ENCODE measurements at regions not wholly inside any gene's neighbourhood (a gene's known extent, or its start where the extent isn't known, plus 50 kb on each side); places are given as distances from the start of the nearest gene placed in this dataset.
A peak's percentile ranks its signal among the peaks of the same experiment; 100 is the strongest.

DNA sequence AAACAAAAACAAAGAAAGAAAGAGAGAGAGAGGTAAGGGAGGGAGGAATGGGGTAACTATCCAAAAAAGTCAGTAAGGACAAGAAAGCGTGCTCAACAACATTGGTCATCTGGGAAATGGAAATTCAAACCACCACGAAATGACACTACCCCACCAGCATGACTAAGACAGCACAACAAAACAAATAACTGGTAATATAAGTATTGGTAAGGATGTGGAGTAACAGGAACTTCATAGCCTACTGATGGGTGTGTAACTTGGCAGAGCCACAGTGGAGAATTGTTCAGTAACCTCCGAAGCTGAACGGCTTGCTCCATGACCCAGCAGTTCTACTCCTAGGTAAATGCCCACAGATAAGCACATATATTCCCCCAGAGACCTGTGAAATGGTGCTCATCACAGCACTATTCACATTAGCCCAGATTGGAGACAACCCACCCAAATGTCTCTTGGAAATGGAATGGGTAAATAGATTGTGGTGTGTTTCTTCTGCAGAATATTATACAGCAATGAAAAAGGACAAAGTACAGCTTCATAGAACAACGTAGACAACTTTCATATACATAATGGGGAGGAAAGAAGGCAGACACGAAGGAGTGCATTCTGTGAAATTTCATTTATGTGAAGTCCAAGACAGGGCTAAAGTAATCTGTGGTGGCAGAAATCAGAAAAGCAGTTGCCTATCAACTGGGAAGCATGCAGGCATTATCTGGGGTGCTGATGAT lies 95.5 kb upstream of the ATP6AP2 start:
- no peak for DNase-seq (ENCODE audit: low spot score)

DNA sequence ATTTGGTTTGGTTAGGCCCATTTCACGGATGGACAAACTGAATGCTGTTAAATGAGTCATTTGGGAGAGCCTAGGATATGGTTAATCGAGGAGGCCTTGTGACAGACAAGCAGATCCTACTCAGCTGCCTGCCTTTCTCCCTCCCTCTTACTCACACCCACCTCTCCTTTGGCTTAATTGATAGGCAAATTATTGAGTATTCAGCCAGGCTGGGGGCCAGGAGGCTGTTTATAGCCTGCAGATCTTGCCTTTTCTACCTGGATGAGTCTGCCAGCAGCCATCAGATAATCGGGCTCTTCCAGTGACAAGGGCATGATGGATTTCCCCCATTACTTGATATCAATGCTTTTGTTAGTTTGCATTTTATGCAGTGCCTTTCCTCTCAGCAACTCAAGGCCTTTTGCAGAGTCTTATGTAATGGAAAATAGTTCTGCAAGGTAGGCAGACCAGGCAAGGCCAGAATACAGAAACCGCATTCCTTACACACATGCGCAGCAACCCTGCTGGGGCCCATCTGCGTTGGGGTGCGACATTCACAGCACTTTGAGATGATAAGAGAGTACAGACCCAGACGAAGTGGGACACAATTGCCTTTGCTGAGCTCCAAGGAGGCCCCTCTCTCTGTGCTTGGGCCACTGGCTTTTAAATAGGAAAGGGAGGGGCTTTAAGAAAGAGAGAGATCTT lies 96.2 kb upstream of the ATP6AP2 start:
- no peak for DNase-seq (ENCODE audit: low spot score)

DNA sequence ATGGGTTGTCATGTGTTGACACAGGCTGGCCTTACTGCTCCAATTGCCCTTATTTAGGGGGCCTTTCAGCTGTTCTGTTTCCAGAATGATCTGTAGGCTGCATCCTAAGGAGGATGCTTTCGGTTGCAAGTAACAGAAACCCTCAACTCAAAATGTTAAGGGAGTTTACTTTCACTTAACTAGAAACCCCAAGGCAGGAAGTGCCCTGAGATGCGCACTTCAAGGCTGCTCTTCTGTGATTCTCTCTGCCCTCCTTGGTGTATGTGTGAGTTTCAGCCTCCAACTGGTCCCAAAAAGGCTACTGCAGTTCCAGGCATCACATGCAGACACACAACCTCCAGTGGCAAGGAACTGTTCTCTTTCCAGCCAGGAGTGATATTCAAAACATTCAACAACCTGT lies 97.3 kb upstream of the ATP6AP2 start:
- no peak for DNase-seq (ENCODE audit: low spot score)

DNA sequence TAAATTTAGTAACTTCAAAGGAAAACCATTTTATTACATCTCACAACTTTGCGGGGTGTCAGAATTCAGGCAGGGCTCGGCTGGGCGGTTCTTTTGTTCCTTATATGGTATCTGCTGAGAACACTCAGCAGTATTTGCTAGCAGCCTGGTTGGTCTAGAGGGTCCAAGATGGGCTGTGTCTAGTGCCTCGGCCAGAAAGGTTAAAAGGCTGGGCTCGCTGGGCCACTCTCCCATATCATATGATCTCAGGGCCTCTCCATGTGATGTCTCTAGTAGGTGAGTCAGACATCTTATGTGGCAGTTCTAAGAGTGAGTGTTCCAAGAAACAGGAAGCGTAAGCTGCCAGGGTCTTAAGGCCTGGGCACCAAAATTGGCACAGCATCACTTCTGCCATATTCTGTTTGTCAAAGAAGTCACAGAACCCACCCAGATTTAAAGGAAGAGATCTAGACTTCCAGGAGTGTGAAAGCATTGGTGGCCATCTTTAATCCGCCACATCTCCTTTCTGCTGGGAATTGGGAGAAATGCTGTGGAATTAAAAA lies 100.9 kb upstream of the ATP6AP2 start:
- DNase-seq (ENCODE audit: low spot score) = no peak

DNA sequence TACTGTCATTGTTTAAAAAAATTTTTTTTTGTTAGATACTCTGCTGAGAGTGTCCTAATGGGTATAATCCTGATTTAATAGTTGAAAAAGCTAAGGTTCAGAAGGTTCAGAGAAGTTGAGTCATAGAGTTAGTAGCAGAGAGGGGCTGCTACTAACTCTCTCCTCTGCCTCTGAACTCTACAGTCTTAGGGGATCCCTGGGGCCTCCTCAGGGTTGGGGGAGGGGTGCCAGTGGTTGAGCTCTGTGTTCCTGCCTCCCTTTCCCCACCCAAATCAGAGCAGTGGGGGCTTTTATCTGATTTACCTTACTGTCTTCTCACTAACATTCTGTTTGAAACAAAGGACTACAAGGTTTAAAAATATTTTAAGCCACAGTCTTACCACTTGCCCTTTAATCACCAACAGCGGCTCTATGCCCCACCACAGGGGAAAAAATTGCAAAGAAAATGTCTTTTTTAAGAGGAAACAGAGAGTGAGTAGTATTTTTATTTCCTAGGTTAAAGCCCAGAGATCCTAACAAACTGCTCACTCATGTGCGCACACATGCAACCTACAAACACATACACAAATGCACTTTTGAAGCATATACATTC lies 102.2 kb upstream of the ATP6AP2 start:
- DNase-seq (ENCODE audit: low spot score) = no peak

DNA sequence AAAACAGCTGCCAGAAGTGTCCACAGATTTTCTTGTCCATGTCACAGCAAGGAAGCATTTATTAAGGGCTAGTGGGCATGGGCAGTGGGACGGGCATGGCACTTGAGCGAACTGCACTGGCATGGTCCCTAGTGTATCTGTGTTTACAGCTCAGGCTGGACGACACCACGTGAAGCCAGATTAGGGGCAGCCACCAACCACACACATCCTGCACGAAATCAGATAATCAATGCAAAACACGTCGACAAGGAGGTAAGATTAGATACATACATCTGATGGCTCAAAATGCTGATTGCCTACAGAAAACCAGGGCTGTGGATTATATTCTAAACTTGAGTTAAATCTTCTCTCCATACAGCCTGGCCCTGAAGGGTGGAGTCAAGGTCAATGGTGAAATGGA lies 103.8 kb upstream of the ATP6AP2 start:
- no peak for DNase-seq (ENCODE audit: low spot score)

DNA sequence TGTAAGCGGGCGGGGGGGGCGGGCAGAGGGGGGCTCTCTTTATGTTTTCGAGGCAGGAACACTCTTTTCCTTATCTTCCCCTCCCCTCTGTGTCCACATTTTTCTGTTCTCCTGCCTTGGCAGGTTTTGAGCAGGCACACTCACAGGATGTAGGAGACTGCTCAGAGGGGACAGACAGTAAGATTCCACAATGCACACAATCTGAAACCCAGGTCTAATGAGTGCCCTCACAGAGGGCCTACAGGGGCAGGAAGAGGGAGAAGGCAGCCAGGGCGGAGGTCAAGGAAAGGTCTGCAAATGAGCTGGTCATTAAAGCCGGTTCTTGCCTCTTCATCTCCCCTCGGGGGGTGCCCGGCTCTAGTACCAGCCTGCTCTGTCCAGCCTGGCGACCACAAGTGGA lies 106.1 kb upstream of the ATP6AP2 start:
- DNase-seq (ENCODE audit: low spot score) = no peak

DNA sequence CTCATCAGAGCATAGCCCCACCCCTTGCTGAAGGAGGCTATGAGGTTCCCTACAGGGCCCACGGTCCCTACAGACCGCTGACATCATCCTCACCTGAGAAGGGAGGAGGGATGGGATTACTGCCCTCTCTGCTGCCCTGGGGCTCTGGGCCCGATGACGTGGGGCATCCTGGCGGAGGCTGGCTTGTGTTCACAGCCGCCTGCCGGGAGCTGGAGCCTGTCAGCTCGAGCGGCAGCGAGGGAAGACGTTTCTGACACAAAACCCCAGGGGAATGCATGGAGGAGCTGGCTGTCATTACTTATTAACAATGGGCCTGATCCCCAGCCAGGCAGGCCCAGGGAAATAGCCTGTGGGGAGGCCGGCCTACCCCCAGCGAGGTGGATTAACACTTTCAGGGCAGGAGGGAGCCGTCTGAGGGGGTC lies 106.6 kb upstream of the ATP6AP2 start:
- DNase-seq (ENCODE audit: low spot score) = peak; percentile 80

DNA sequence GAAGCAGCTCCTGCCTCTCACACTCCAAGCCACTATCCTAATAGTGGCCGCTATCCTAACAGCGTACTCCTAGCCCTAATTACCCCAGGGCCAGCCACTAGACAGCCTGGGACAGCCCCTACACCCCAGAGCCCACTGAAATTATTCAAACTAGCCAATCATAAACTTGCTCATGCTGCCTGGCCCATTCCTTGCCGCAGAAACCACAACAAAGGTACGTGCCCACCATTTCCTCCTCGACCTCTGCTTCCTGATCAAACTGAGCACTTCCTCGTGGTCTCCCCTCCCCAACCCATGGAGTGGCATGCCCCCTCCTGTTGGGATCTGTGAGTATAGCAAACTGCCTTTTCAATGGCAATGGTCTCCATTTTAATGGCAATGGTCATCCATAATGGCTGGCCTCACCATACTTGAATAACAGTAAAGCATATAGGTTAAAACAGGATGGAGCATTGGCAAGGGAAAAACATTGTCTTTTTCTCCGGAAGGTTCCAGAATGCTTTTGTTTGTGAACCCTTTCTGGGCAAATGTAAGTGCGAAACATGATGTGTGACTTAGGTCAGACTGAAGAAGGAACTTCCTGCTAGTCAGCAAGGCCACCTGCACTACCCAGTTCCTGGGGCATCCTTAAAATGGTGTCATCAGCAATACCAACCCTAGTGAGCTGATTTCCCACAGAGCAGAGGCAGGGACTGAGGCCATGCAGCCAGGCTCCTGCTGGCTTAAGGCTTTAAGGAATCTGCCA lies 107.1 kb upstream of the ATP6AP2 start:
- DNase-seq (ENCODE audit: low spot score) = no peak

DNA sequence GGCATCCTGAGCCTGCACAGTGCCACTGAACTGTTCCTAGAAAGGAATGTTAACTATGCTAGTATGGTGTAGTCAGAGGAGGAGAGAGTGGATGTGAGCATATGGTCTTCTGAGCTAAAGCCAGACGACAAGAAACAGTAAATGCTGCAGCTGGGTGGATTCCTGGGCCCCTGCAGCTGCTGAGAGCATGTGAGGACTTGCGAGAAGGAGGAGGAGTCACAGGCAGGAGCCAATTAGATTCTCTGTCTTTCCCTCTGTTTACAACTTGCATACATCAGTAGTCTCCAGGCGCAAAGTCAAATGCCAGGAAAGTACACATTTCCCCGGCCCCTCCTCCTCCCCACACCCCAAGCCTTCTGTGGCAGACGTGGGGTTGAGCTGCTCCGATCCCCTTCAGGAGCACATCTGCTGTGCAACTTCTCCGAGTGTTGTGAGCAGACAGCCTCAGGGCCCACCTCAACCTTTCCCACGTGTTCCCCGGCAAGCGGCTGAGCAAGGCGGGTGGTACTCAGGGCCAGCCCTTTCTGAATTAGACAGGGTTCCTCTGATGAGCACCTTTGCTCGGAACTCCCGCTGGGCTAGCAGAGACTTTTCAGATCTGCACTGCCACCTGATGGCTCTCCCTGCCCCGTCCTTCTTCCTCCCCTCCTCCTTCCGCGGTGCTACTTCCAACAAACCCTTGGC lies 108.7 kb upstream of the ATP6AP2 start:
- peak; percentile 30 for DNase-seq (ENCODE audit: low spot score)

DNA sequence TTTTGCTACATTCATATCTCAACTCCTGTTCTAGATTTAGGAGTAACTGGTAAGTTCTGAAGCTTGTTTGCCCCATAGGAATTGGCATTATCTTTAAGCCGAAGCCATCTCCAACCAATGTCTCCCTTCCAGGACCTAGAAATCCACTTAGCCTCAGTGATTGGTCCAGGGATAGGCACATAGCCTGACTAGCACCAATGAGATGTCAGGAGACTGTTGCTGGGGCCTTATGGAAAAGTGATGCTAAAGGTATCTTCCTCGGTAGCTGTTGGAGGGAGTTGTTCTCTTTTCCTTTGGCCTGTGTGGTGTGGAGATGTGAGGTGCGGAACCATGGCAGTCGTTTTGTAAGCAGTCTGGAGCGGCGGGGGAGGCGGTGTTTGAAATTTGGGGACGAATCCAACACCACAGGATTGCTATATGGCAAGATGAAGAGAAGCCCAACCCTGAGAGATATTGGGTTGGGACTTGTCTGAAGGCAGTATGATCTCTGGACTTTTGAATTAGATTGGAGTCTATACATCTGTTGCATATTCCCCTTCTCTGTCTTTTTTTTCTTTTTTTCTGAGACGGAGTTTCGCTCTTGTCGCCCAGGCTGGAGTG lies 109.8 kb upstream of the ATP6AP2 start:
- no peak for DNase-seq (ENCODE audit: low spot score)

DNA sequence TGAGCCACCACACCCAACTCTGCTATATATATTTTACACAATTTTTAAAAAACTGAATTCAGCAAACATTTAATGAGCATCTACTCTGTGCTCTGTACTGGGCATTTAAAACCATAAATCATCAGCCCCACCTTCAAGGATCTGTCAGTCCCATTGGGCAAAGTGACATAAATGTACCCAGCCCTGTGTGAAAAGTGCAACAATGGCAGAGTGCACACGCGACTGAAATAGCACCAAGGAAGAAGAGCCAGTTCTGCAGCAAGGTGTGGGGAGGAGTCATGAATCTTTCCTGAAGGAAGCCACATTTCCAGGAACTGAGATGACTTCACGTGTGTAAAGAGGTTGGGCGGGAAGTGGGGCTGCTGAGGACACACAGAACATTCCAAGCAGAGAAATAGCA lies 111.5 kb upstream of the ATP6AP2 start:
- no peak for DNase-seq (ENCODE audit: low spot score)

DNA sequence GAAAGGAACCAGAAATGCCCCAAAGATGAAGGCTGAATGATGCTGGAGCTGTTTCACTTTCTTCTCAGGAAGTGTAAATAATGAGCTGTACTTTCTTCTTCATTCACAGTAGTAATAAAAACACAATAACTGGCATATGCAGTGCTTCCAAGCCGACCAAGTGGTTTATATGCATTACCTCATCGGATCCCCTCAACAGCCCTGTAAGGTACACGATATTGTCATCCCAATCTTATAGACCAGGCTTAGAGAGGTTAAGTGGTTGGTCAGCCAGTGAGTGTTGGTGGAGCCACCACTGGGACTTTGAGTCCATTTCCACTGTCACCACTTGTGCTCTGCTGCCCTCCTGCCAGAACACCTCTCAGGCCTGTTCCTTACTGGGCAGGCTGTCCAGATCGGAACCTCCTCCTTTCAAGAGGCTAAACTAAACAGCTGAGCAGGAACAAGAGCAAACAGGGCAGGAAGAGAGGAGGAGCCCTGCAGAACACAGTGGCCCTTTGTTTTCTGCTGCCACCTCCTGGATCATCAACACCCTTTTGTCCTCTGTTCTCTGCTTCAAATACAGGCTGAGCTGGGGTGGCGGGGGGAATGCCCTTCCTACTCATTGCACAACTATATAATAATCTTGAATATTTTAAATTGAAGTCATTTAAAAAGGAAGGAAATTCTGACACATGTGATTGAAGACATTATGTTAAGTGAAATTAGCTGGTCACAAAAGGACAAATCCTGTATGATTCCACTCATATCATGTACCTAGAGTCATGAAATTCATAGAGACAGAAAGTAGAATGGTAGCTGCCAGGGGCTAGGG lies 112.5 kb upstream of the ATP6AP2 start:
- peak; percentile 52 for DNase-seq (ENCODE audit: low spot score)

DNA sequence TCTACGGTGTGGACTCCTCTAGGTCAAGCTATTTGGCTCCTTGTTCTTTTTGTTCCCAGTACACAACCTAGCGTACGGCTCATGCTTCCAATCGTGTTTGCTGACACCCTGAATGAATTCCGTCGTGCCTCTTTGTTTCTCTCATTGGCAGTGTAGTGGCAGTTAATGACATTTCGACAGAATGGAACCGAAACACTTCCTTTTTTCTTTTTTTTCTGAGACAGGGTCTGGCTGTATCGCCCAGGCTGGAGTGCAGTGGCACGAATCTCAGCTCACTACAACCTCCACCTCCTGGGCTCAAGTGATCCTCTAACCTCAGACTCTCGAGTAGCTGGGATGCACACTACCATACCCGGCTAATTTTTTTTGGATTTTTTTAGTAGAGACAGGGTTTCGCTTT lies 113.3 kb upstream of the ATP6AP2 start:
- DNase-seq (ENCODE audit: low spot score) = no peak

DNA sequence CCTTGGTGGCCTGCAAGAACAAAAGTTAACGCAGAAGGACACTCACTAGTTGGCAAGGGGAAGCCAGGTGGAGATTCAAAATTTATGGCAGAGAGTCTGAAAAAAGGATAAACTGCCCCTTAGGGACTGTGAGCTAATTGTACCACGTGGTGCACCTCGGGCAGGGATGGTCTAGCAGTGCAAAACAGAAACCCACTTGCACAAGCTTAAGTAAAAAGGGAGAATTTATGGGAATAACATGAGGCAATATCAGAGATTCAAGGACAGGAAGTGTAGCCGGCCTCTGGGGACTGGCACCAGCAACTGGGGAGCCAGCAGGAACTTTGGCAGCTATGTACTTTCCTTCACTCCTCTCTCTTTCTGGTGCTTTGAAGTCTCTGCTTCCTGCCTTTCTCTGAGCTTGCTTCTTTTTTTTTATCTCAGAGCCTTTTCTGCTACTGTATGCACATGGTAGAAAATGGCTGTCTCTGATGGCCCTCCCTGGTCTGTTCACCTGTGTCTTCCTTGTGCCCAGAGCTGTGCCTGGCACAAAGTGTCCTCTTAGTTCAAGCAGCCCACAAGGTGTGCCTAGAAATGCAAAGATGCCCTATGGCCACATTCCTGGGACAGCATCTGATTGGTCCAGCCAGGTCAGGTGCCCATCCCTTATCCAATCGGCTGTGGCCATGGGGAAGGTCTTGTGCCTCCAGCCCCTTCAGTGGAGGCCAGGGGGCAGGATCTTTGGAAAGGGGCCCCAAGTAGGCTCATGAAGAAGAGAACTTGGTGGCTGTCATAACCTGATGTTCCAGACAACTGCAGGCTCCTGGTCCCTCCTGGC lies 114.8 kb upstream of the ATP6AP2 start:
- no peak for DNase-seq (ENCODE audit: low spot score)

DNA sequence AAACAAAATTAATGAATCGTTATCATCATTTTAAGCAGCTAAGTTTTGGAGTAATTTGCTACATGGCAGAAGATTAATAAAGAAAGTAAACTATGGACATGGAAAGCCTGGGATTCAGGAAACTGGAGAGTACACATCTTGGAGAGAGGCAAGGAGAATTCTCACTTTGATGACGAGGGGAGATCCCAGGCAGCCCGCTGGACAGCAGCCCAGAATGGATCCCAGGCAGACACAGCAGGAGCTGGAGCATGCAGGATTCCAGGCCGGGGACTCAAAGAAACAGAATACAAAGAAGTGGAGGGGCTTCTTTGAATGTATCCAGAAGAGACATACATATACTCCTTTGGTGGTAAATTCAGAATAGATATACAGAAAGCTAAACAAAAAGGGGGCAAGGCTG lies 118.0 kb upstream of the ATP6AP2 start:
- no peak for DNase-seq (ENCODE audit: low spot score)

DNA sequence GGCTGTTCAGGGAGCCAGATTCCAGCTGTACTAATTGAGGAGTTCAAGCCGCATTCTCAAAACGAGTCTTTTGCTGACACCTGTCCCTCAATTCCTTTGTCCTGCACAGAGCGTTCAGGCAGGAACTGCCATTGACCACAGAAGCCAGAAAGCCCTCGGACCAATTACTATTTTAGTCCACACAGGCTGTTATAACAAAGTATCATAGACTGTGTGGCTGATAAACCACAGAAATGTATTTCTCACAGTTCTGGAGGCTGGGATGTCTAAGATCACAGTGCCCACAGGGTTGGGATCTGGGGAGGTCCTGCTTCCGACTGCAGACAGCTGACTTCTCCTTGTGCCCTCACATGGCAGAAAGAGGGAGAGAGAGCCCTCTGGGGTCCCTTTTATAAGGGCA lies 119.8 kb upstream of the ATP6AP2 start:
- DNase-seq (ENCODE audit: low spot score) = no peak

DNA sequence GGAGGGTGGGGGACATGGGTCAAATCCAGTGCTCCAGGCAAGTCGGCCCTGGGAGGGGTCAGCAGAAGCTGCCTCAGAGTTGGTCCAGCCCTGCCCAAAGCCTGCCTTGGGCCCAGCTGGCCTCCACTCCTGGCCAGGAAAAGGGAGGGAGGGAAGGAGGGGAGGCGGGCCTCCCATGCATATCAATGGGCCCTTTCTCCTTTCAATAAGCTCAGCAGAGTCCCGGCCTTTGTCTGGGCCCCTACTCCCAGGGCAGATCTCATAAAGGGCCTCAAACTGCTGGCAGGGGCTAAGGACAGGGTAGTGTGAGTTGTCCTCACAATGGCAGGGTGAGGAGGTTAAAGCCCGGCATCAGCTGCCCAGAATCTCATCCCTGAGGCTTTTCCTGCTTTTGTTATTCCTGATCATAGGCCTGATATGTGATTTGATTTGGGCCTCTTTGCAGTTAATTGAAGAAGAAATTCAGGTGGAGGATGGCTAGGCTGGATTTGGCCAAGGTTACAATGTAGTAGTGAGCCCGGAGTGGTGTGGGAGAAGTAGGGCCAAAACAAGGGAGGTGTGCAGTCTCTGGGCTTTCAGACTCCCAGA lies 121.1 kb upstream of the ATP6AP2 start:
- DNase-seq (ENCODE audit: low spot score) = no peak

DNA sequence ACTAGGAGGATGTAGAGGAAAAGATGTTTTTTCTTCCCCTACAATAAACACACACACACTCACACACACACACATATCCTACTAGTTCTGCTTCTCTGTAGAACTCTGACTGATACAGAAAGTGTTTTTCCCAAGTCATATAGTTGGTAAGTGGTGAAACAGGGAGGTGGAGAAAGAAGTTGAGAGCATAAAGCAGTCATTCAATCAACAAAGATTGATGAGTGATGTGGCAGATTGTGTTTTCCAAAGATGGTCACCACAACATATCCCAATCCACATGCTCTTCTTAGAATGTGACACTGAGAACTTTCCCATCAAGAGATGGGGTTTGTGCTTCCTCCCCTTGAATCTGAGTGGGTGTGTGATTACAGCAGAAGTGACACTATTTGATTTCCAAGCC lies 123.4 kb upstream of the ATP6AP2 start:
- DNase-seq (ENCODE audit: low spot score) = no peak
